ENCODE measurements at regions not wholly inside any gene's neighbourhood (a gene's known extent, or its start where the extent isn't known, plus 50 kb on each side); places are given as distances from the start of the nearest gene placed in this dataset.
"Not testable (repeated sequence)": the region's sequence is repeated elsewhere in the genome, so short reads cannot be mapped to it uniquely, and the experiment has no call there.

- no peaks in the 10 kb centered on the region for H3K9me3 ChIP-seq (ENCODE audit: control insufficient read depth, low read length)
- no peaks in the 10 kb centered on the region for H3K27me3 ChIP-seq (ENCODE audit: control insufficient read depth, insufficient read depth)
- no peak for ATAC-seq
- H3K4me1 ChIP-seq (ENCODE audit: control insufficient read depth, insufficient read depth, low read length), result no peaks in the 10 kb centered on the region
- no peak overlapping the region for H3K27ac ChIP-seq (ENCODE audit: low read length)
- no peak overlapping the region for H3K4me3 ChIP-seq (ENCODE audit: low read length)
- no peak for DNase-seq
- intact Hi-C loops (cut with DNase I), result no loop called here
- 94% methylated on average over 5 of the region's 5 CpGs for WGBS
These were observed 135.9 kb upstream of the SERPINE2 start for GRCh38 chr2:224174990-224175389.

GRCh38 chr2:224174521-224174920, 135.4 kb upstream of the SERPINE2 start:
- ATAC-seq, result no peak
- WGBS, result 71% methylated on average over 1 of the region's 1 CpG
- intact Hi-C loops (cut with DNase I), result no loop called here
- Histone ChIP-seq H3K27ac (ENCODE audit: low read length) (no peak overlapping the region), H3K4me1 (ENCODE audit: control insufficient read depth, insufficient read depth, low read length) (no peaks in the 10 kb centered on the region), H3K4me3 (ENCODE audit: low read length) (no peak overlapping the region), H3K27me3 (ENCODE audit: control insufficient read depth, insufficient read depth) (no peaks in the 10 kb centered on the region), H3K9me3 (ENCODE audit: control insufficient read depth, low read length) (no peaks in the 10 kb centered on the region)
- no peak for DNase-seq

GRCh38 chr2:224173933-224174332, 134.8 kb upstream of the SERPINE2 start:
- DNase-seq, result no peak
- Histone ChIP-seq H3K27me3 (ENCODE audit: control insufficient read depth, insufficient read depth) (no peaks in the 10 kb centered on the region), H3K27ac (ENCODE audit: low read length) (no peak overlapping the region), H3K9me3 (ENCODE audit: control insufficient read depth, low read length) (no peaks in the 10 kb centered on the region), H3K4me3 (ENCODE audit: low read length) (no peak overlapping the region), H3K4me1 (ENCODE audit: control insufficient read depth, insufficient read depth, low read length) (no peaks in the 10 kb centered on the region)
- ATAC-seq, result no peak
- 50% methylated on average over 3 of the region's 3 CpGs for WGBS
- intact Hi-C loops (cut with DNase I), result no loop called here

- Histone ChIP-seq H3K27ac (ENCODE audit: low read length) (no peak overlapping the region), H3K4me3 (ENCODE audit: low read length) (no peak overlapping the region), H3K4me1 (ENCODE audit: control insufficient read depth, insufficient read depth, low read length) (no peaks in the 10 kb centered on the region), H3K27me3 (ENCODE audit: control insufficient read depth, insufficient read depth) (no peaks in the 10 kb centered on the region), H3K9me3 (ENCODE audit: control insufficient read depth, low read length) (no peaks in the 10 kb centered on the region)
- ATAC-seq, result no peak
- no peak for DNase-seq
- intact Hi-C loops (cut with DNase I), result no loop called here
These were observed 134.1 kb upstream of the SERPINE2 start for GRCh38 chr2:224173210-224173609.

- Histone ChIP-seq H3K4me3 (ENCODE audit: low read length) (no peak overlapping the region), H3K9me3 (ENCODE audit: control insufficient read depth, low read length) (no peaks in the 10 kb centered on the region), H3K27me3 (ENCODE audit: control insufficient read depth, insufficient read depth) (no peaks in the 10 kb centered on the region), H3K27ac (ENCODE audit: low read length) (no peak overlapping the region), H3K4me1 (ENCODE audit: control insufficient read depth, insufficient read depth, low read length) (no peaks in the 10 kb centered on the region)
- ATAC-seq (no peak), DNase-seq (no peak)
- WGBS, result 84% methylated on average over 3 of the region's 3 CpGs
- intact Hi-C loops (cut with DNase I), result no loop called here
These were observed 132.1 kb upstream of the SERPINE2 start for GRCh38 chr2:224171226-224171625.

GRCh38 chr2:224169847-224170246, 130.8 kb upstream of the SERPINE2 start:
- H3K9me3 ChIP-seq (ENCODE audit: control insufficient read depth, low read length), result no peaks in the 10 kb centered on the region
- H3K27me3 ChIP-seq (ENCODE audit: control insufficient read depth, insufficient read depth), result no peaks in the 10 kb centered on the region
- intact Hi-C loops (cut with DNase I), result no loop called here
- ATAC-seq, result no peak
- H3K27ac ChIP-seq (ENCODE audit: low read length), result no peak overlapping the region
- 90% methylated on average over 8 of the region's 8 CpGs for WGBS
- H3K4me1 ChIP-seq (ENCODE audit: control insufficient read depth, insufficient read depth, low read length), result no peaks in the 10 kb centered on the region
- DNase-seq, result no peak
- H3K4me3 ChIP-seq (ENCODE audit: low read length), result no peak overlapping the region

GRCh38 chr2:224167781-224168180, 128.7 kb upstream of the SERPINE2 start:
- H3K4me1 ChIP-seq (ENCODE audit: control insufficient read depth, insufficient read depth, low read length); H3K27me3 ChIP-seq (ENCODE audit: control insufficient read depth, insufficient read depth); intact Hi-C loops (cut with DNase I); H3K27ac ChIP-seq (ENCODE audit: low read length); DNase-seq; H3K4me3 ChIP-seq (ENCODE audit: low read length); H3K9me3 ChIP-seq (ENCODE audit: control insufficient read depth, low read length); ATAC-seq: not testable (repeated sequence)

GRCh38 chr2:224166654-224167053, 127.6 kb upstream of the SERPINE2 start:
- DNase-seq, result no peak
- Histone ChIP-seq H3K27ac (ENCODE audit: low read length) (no peak overlapping the region), H3K4me1 (ENCODE audit: control insufficient read depth, insufficient read depth, low read length) (no peaks in the 10 kb centered on the region), H3K27me3 (ENCODE audit: control insufficient read depth, insufficient read depth) (no peaks in the 10 kb centered on the region), H3K9me3 (ENCODE audit: control insufficient read depth, low read length) (no peaks in the 10 kb centered on the region), H3K4me3 (ENCODE audit: low read length) (no peak overlapping the region)
- intact Hi-C loops (cut with DNase I), result no loop called here
- WGBS, result 91% methylated on average over 2 of the region's 2 CpGs
- no peak for ATAC-seq

GRCh38 chr2:224165901-224166319, 126.8 kb upstream of the SERPINE2 start:
- Histone ChIP-seq H3K27me3 (ENCODE audit: control insufficient read depth, insufficient read depth) (no peaks in the 10 kb centered on the region), H3K4me1 (ENCODE audit: control insufficient read depth, insufficient read depth, low read length) (no peaks in the 10 kb centered on the region), H3K27ac (ENCODE audit: low read length) (no peak overlapping the region), H3K9me3 (ENCODE audit: control insufficient read depth, low read length) (no peaks in the 10 kb centered on the region), H3K4me3 (ENCODE audit: low read length) (no peak overlapping the region)
- DNase-seq, result no peak
- intact Hi-C loops (cut with DNase I), result no loop called here
- ATAC-seq, result no peak
- WGBS, result 38% methylated on average over 2 of the region's 2 CpGs

GRCh38 chr2:224163566-224164307, 124.7 kb upstream of the SERPINE2 start:
- H3K4me3 ChIP-seq (ENCODE audit: low read length), result no peak overlapping the region
- H3K27me3 ChIP-seq (ENCODE audit: control insufficient read depth, insufficient read depth), result no peaks in the 10 kb centered on the region
- no peaks in the 10 kb centered on the region for H3K4me1 ChIP-seq (ENCODE audit: control insufficient read depth, insufficient read depth, low read length)
- 61% methylated on average over 4 of the region's 4 CpGs for WGBS
- no peak for DNase-seq
- intact Hi-C loops (cut with DNase I), result no loop called here
- no peaks in the 10 kb centered on the region for H3K9me3 ChIP-seq (ENCODE audit: control insufficient read depth, low read length)
- ATAC-seq, result peak in 1 of 2 donors; percentile 42
- H3K27ac ChIP-seq (ENCODE audit: low read length), result no peak overlapping the region

GRCh38 chr2:224162122-224162521, 123.0 kb upstream of the SERPINE2 start:
- WGBS, result 84% methylated on average over 2 of the region's 2 CpGs
- Histone ChIP-seq H3K4me3 (ENCODE audit: low read length) (no peak overlapping the region), H3K9me3 (ENCODE audit: control insufficient read depth, low read length) (no peaks in the 10 kb centered on the region), H3K27ac (ENCODE audit: low read length) (no peak overlapping the region), H3K4me1 (ENCODE audit: control insufficient read depth, insufficient read depth, low read length) (no peaks in the 10 kb centered on the region), H3K27me3 (ENCODE audit: control insufficient read depth, insufficient read depth) (no peaks in the 10 kb centered on the region)
- ATAC-seq (no peak), DNase-seq (no peak)
- intact Hi-C loops (cut with DNase I), result no loop called here

GRCh38 chr2:224161712-224162111, 122.6 kb upstream of the SERPINE2 start:
- 77% methylated on average over 2 of the region's 2 CpGs for WGBS
- no peak for ATAC-seq
- no peak for DNase-seq
- Histone ChIP-seq H3K27ac (ENCODE audit: low read length) (no peak overlapping the region), H3K4me1 (ENCODE audit: control insufficient read depth, insufficient read depth, low read length) (no peaks in the 10 kb centered on the region), H3K9me3 (ENCODE audit: control insufficient read depth, low read length) (no peaks in the 10 kb centered on the region), H3K4me3 (ENCODE audit: low read length) (no peak overlapping the region), H3K27me3 (ENCODE audit: control insufficient read depth, insufficient read depth) (no peaks in the 10 kb centered on the region)
- intact Hi-C loops (cut with DNase I), result no loop called here
